HepG2 (cell line): ENCODE measurements at regions not wholly inside any gene's neighbourhood (a gene's known extent, or its start where the extent isn't known, plus 50 kb on each side); places are given as distances from the start of the nearest gene placed in this dataset.

Experiments
- ATAC-seq: fragments of 200-7000 bp; cut with Tn5 transposase; 3 replicates; pipeline ENCODE4 v1.9.1; 2020; ENCODE audit warnings: mild to moderate bottlenecking, moderate library complexity
- BruUV-seq: library from RNA; stranded (reverse); fragments of 400-500 nt; replicated peaks from 2 replicates; lab custom pipeline; 2021; lab: Mats Ljungman, UMichigan
- CTCF ChIA-PET: fragments of 300-600 bp; formaldehyde crosslinking; extraction: SDS; loops from one replicate; lab custom pipeline; 2021; ENCODE audit warnings: low total read pairs, inconsistent platforms, low intra/inter-chr PET ratio; lab: Yijun Ruan, JAX
- POLR2A ChIA-PET: fragments of 350-600 bp; sonication (Branson Sonifier 250); formaldehyde crosslinking; loops from one replicate; lab custom pipeline; 2020; ENCODE audit warnings: antibody characterized with exemption, inconsistent platforms; lab: Yijun Ruan, JAX
- DNase-seq: peaks from one replicate; pipeline ENCODE4 v3.0.0-alpha.2; 2015; ENCODE audit warnings: low spot score
- FAIRE-seq: peaks from 3 replicates; lab custom pipeline; 2011; peaks lifted over from hg19 to GRCh38; lab: Jason Lieb, UNC
- H2AFZ ChIP-seq: one replicate; pipeline ENCODE4 v1.6.1; 2011; ENCODE audit warnings: low read length, inconsistent platforms
- H3K27ac ChIP-seq: fragments of 300-600 bp; 3 replicates; pipeline ENCODE4 v1.8.0; 2011; ENCODE audit warnings: mixed run types, mild to moderate bottlenecking, mixed read lengths, low read length, inconsistent platforms; ENCODE audit not compliant: insufficient read depth; ENCODE audit errors: extremely low read length
- H3K27me3 ChIP-seq, 2 experiments: fragments of 200-600 bp in 1 of 2; 2 replicates in 1 of 2; 3 replicates in 1 of 2; pipeline versions ENCODE4 v1.6.0 to v1.8.0; 2011; ENCODE audit warnings: low read length in 2 of 2, mild to moderate bottlenecking in 2 of 2, moderate library complexity in 2 of 2, inconsistent platforms in 1 of 2; ENCODE audit not compliant: insufficient read depth in 2 of 2, control insufficient read depth in 1 of 2
- H3K36me3 ChIP-seq, 2 experiments: fragments of 200-600 bp in 1 of 2; replicated peaks in 1 of 2; 2 replicates in 1 of 2; 3 replicates in 1 of 2; pipeline versions ENCODE4 v1.5.1 to v1.8.0; 2011; ENCODE audit warnings: low read length in 2 of 2, inconsistent platforms in 1 of 2; ENCODE audit not compliant: insufficient read depth in 2 of 2, control insufficient read depth in 1 of 2
- H3K4me1 ChIP-seq: 2 replicates; pipeline ENCODE4 v1.5.1; 2012; ENCODE audit warnings: low read length, inconsistent platforms; ENCODE audit not compliant: insufficient read depth
- H3K4me2 ChIP-seq: 2 replicates; pipeline ENCODE4 v1.6.0; 2011; ENCODE audit warnings: low read depth, low read length, inconsistent platforms
- H3K4me3 ChIP-seq, 3 experiments: fragments of 200-600 bp in 1 of 3; sonication (generic), shearing (Covaris generic) in 1 of 3; replicated peaks in 1 of 3; 2 replicates each; pipeline ENCODE4 v1.5.1; 2011 to 2016; ENCODE audit warnings: low read length in 3 of 3, inconsistent platforms in 2 of 3, low read depth in 2 of 3, mild to moderate bottlenecking in 2 of 3, control low read depth in 1 of 3, mixed read lengths in 1 of 3; ENCODE audit not compliant: insufficient read depth in 1 of 3
- H3K79me2 ChIP-seq: one replicate; pipeline ENCODE4 v1.6.1; 2011; ENCODE audit warnings: low read length, inconsistent platforms; ENCODE audit not compliant: insufficient read depth
- H3K9ac ChIP-seq: 2 replicates; pipeline ENCODE4 v1.6.0; 2011; ENCODE audit warnings: mild to moderate bottlenecking, low read depth, low read length, inconsistent platforms; ENCODE audit not compliant: insufficient read depth
- H3K9me3 ChIP-seq: 2 replicates; pipeline ENCODE4 v1.5.1; 2012; ENCODE audit warnings: mild to moderate bottlenecking, low read length
- H4K20me1 ChIP-seq: 2 replicates; pipeline ENCODE4 v1.6.0; 2011; ENCODE audit warnings: inconsistent platforms, mild to moderate bottlenecking, low read length, moderate library complexity; ENCODE audit not compliant: insufficient read depth
- MIER3 ChIP-seq: IDR thresholded peaks from 2 replicates; pipeline ENCODE4 v1.6.1; 2016; ENCODE audit warnings: missing compliant biosample characterization, borderline replicate concordance
- SOX13 ChIP-seq, 3 experiments: fragments of 450-650 bp in 1 of 3; sonication (generic) in 1 of 3; formaldehyde crosslinking in 1 of 3; IDR thresholded peaks in 2 of 3; conservative IDR thresholded peaks in 1 of 3; 2 replicates each; pipeline versions ENCODE4 v1.5.0 to v1.6.1; 2016 to 2020; ENCODE audit warnings: antibody characterized with exemption in 1 of 3, mild to moderate bottlenecking in 1 of 3, missing compliant biosample characterization in 1 of 3, missing genetic modification reagents in 1 of 3, moderate library complexity in 1 of 3
- ZBTB7B ChIP-seq: sonication (generic); formaldehyde crosslinking; IDR thresholded peaks from 2 replicates; pipeline ENCODE4 v1.4.0; 2020; ENCODE audit warnings: missing genetic modification reagents
- ZNF10 ChIP-seq: sonication (generic); formaldehyde crosslinking; IDR thresholded peaks from 2 replicates; pipeline ENCODE4 v1.4.0; 2020; ENCODE audit warnings: mild to moderate bottlenecking, low read depth, missing genetic modification reagents, borderline replicate concordance
- WGBS: methylation state at CpG from one replicate; pipeline ENCODE4 v1.1.6; 2017; ENCODE audit warnings: low lambda C conversion rate; 5-methylcytosine and 5-hydroxymethylcytosine counted together
- in situ Hi-C: cut with HindIII; loops from 2 replicates; pipeline ENCODE4 v1.10.0; 2017; ENCODE audit warnings: low pct_unique_long_range_greater_than_20kb; ENCODE audit not compliant: extremely low pct_ligation_motif_present
- intact Hi-C: fragments of 100-400 bp; cut with micrococcal nuclease; formaldehyde crosslinking; loops from one replicate; pipeline ENCODE4 v1.10.0; 2022; ENCODE audit not compliant: unreplicated experiment
- TF ChIP-seq, protein P1 (sequence below): IDR thresholded peaks from 2 replicates; pipeline ENCODE4 v1.6.1; 2016; ENCODE audit warnings: low read depth
- TF ChIP-seq, protein P2 (sequence below): IDR thresholded peaks from 2 replicates; pipeline ENCODE4 v1.6.1; 2016; ENCODE audit warnings: missing compliant biosample characterization, missing genetic modification reagents, borderline replicate concordance

DNA sequence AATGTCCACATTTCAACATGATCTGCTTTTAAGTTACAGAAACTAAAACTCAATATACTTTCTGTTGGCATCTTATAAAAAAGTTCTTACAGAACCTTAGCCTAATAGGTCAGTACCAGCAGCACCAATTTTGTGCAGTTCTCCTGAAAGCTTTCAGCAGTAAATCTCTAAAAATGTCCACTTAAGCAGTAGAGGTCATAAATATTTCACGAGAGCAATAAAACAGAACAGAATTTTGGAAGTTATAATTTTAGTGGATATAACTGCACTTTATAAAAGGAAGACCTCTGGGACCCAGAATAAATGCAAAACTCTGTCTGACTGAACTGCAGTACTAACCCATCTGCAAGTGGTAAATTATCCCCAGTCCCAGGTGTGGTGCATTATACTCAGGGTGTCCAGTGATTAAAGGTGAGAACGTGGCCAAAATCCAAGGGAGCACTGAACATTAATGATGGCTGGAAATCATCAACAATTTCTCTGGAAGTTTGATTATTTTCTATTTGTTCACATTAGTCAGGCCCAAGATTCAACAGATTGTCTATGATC lies 172.6 kb upstream of the RSPO3 start:
- DNase-seq: no peak
- ATAC-seq: no peak
- 0% methylated on average over 2 of the region's 2 CpGs for WGBS
- Histone ChIP-seq H3K4me2 (no peak overlapping the region), H4K20me1 (no peaks in the 10 kb centered on the region), H2AFZ (no peak overlapping the region), H3K27me3 (no peaks in the 10 kb centered on the region; a peak in 2 of 5 replicates), H3K4me3 (no peak overlapping the region), H3K9me3 (no peaks in the 10 kb centered on the region), H3K9ac (no peak overlapping the region), H3K36me3 (no peaks in the 10 kb centered on the region)
- POLR2A ChIA-PET: no interaction called here
- no TSS peak for BruUV-seq
- no peak for FAIRE-seq
- CTCF ChIA-PET: no interaction called here
- intact Hi-C loops: no loop called here
- no peak for TF ChIP-seq ZBTB7B (CRISPR knock-in tag)
- TF ChIP-seq, protein P1, sequence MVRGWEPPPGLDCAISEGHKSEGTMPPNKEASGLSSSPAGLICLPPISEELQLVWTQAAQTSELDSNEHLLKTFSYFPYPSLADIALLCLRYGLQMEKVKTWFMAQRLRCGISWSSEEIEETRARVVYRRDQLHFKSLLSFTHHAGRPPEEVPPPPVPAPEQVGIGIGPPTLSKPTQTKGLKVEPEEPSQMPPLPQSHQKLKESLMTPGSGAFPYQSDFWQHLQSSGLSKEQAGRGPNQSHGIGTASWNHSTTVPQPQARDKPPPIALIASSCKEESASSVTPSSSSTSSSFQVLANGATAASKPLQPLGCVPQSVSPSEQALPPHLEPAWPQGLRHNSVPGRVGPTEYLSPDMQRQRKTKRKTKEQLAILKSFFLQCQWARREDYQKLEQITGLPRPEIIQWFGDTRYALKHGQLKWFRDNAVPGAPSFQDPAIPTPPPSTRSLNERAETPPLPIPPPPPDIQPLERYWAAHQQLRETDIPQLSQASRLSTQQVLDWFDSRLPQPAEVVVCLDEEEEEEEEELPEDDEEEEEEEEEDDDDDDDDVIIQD (CRISPR knock-in tag): no peak
- TF ChIP-seq SOX13 (IDR thresholded peaks at IDR 0.05): no peak
- no peak for TF ChIP-seq SOX13 (CRISPR knock-in tag; conservative IDR thresholded peaks at IDR 0.05 in 1 of 2, IDR thresholded peaks at IDR 0.05 in 1 of 2)
- TF ChIP-seq, protein P2, sequence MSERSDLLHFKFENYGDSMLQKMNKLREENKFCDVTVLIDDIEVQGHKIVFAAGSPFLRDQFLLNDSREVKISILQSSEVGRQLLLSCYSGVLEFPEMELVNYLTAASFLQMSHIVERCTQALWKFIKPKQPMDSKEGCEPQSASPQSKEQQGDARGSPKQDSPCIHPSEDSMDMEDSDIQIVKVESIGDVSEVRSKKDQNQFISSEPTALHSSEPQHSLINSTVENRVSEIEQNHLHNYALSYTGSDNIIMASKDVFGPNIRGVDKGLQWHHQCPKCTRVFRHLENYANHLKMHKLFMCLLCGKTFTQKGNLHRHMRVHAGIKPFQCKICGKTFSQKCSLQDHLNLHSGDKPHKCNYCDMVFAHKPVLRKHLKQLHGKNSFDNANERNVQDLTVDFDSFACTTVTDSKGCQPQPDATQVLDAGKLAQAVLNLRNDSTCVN (CRISPR knock-in tag): no peak
- no peak for TF ChIP-seq MIER3
- TF ChIP-seq ZNF10 (CRISPR knock-in tag): no peak
- TF ChIP-seq, all 625 proteins: peak for 0
- in situ Hi-C loops: no loop called here
- Histone ChIP-seq H3K4me1 (no peaks in the 10 kb centered on the region), H3K79me2 (no peaks in the 10 kb centered on the region), H3K27ac (no peak overlapping the region)
